PC-9 (cell line): ENCODE measurements at regions not wholly inside any gene's neighbourhood (a gene's known extent, or its start where the extent isn't known, plus 50 kb on each side); places are given as distances from the start of the nearest gene placed in this dataset.

Source experiments
- BruUV-seq: library from RNA; stranded (reverse); fragments of 400-500 nt; replicated peaks from 2 replicates; lab custom pipeline; 2021; lab: Mats Ljungman, UMichigan
- CTCF ChIA-PET: fragments of 300-600 bp; sonication (Branson Sonifier 250); formaldehyde crosslinking; loops from one replicate; lab custom pipeline; 2022; ENCODE audit warnings: antibody characterized with exemption; lab: Charles Lee
- POLR2A ChIA-PET: fragments of 300-600 bp; sonication (Branson Sonifier 250); formaldehyde crosslinking; loops from one replicate; lab custom pipeline; 2022; ENCODE audit warnings: antibody characterized with exemption; ENCODE audit not compliant: unreplicated experiment; lab: Charles Lee
- DNase-seq, 2 experiments: peaks; one replicate each; pipeline versions ENCODE4 v3.0.0 to v3.0.0-alpha.2; 2015 to 2022; ENCODE audit warnings: mixed read lengths in 1 of 2
- H2AFZ ChIP-seq: fragments of 200-600 bp; sonication (generic); 2 replicates; pipeline ENCODE4 v1.8.1; 2017; ENCODE audit warnings: antibody characterized with exemption
- H3F3A ChIP-seq: fragments of 200-600 bp; sonication (generic); 2 replicates; pipeline ENCODE4 v1.8.1; 2017; ENCODE audit warnings: antibody characterized with exemption, mild to moderate bottlenecking, low read depth; ENCODE audit not compliant: insufficient read depth
- H3K27ac ChIP-seq: fragments of 200-600 bp; sonication (generic); 2 replicates; pipeline ENCODE4 v1.6.1; 2016; ENCODE audit warnings: mixed run types
- H3K27me3 ChIP-seq: fragments of 200-600 bp; sonication (generic); 2 replicates; pipeline ENCODE4 v1.6.1; 2016; ENCODE audit warnings: low read depth, mixed run types; ENCODE audit not compliant: insufficient read depth
- H3K36me3 ChIP-seq: fragments of 200-600 bp; sonication (generic); 2 replicates; pipeline ENCODE4 v1.6.1; 2016; ENCODE audit warnings: low read depth, mixed run types
- H3K4me1 ChIP-seq: fragments of 200-600 bp; sonication (generic); replicated peaks from 2 replicates; pipeline ENCODE4 v1.6.1; 2016; ENCODE audit warnings: mixed run types; ENCODE audit not compliant: insufficient read depth
- H3K4me2 ChIP-seq: fragments of 200-600 bp; sonication (generic); 2 replicates; pipeline ENCODE4 v1.6.1; 2017; ENCODE audit warnings: mixed run types
- H3K4me3 ChIP-seq: fragments of 200-600 bp; sonication (generic); 2 replicates; pipeline ENCODE4 v1.6.1; 2016; ENCODE audit warnings: mixed run types
- H3K79me2 ChIP-seq: fragments of 200-600 bp; sonication (generic); 2 replicates; pipeline ENCODE4 v1.6.1; 2017; ENCODE audit warnings: low read depth, mixed run types
- H3K9me2 ChIP-seq: fragments of 200-600 bp; sonication (generic); 2 replicates; pipeline ENCODE4 v1.8.1; 2017; ENCODE audit warnings: mild to moderate bottlenecking; ENCODE audit not compliant: insufficient read depth
- H3K9me3 ChIP-seq: fragments of 200-600 bp; sonication (generic); 2 replicates; pipeline ENCODE4 v1.8.1; 2016; ENCODE audit warnings: low read depth; ENCODE audit not compliant: insufficient read depth
- H4K20me1 ChIP-seq: fragments of 200-600 bp; sonication (generic); 2 replicates; pipeline ENCODE4 v1.8.1; 2017; ENCODE audit not compliant: insufficient read depth
- EZH2 ChIP-seq: fragments of 200-600 bp; sonication (generic); IDR thresholded peaks from 2 replicates; pipeline ENCODE4 v1.8.0; 2017; ENCODE audit warnings: antibody characterized with exemption, low read depth
- intact Hi-C: fragments of 100-400 bp; cut with micrococcal nuclease; formaldehyde crosslinking; loops from one replicate; pipeline ENCODE4 v1.10.0; 2022; ENCODE audit not compliant: unreplicated experiment
- TF ChIP-seq, protein P1 (sequence below): fragments of 200-600 bp; sonication (generic); conservative IDR thresholded peaks from 2 replicates; pipeline ENCODE4 v1.6.1; 2017; ENCODE audit warnings: mixed run types, antibody characterized with exemption, mild to moderate bottlenecking, moderate library complexity

DNA sequence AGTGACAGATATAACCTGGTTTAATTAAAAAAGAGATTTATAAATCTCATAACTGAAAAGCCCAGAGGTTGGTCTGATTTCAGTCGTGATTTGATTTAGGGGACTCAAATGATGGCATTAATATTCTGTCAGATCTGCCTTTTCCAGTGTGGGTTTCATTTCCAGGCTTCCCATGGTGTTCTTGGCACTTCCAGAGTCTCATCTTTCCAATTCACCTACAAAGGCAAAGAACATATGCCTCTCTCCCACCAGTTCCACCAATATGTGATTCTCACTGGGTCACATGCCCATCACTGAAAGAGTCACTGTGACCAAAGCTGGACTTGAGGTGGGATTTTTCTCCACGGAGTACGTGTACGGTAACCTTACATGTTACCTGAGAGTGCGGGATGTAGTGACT lies 137.4 kb upstream of the IL12B start:
- Histone ChIP-seq H3F3A (peaks cover 17% of the 10 kb centered on the region; the same call in 1 of the 2 replicates), H3K27me3 (no peaks in the 10 kb centered on the region), H3K27ac (no peak overlapping the region), H3K4me2 (no peak overlapping the region), H3K4me1 (peaks cover 21% of the 10 kb centered on the region), H3K4me3 (no peak overlapping the region), H3K9me3 (no peaks in the 10 kb centered on the region), H3K79me2 (no peaks in the 10 kb centered on the region), H3K9me2 (no peaks in the 10 kb centered on the region), H2AFZ (no peak overlapping the region), H3K36me3 (no peaks in the 10 kb centered on the region), H4K20me1 (no peaks in the 10 kb centered on the region)
- POLR2A ChIA-PET, result interaction anchor here (0.5 kb wide), 1 partner anchor 116 kb away, joined by 8 read pairs; no protein-coding TSS in a partner anchor
- TF ChIP-seq, protein P1, sequence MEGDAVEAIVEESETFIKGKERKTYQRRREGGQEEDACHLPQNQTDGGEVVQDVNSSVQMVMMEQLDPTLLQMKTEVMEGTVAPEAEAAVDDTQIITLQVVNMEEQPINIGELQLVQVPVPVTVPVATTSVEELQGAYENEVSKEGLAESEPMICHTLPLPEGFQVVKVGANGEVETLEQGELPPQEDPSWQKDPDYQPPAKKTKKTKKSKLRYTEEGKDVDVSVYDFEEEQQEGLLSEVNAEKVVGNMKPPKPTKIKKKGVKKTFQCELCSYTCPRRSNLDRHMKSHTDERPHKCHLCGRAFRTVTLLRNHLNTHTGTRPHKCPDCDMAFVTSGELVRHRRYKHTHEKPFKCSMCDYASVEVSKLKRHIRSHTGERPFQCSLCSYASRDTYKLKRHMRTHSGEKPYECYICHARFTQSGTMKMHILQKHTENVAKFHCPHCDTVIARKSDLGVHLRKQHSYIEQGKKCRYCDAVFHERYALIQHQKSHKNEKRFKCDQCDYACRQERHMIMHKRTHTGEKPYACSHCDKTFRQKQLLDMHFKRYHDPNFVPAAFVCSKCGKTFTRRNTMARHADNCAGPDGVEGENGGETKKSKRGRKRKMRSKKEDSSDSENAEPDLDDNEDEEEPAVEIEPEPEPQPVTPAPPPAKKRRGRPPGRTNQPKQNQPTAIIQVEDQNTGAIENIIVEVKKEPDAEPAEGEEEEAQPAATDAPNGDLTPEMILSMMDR, result no peak
- no peak for TF ChIP-seq EZH2
- DNase-seq, result no peak
- intact Hi-C loops, result no loop called here
- BruUV-seq, result no TSS peak
- CTCF ChIA-PET, result no interaction called here

DNA sequence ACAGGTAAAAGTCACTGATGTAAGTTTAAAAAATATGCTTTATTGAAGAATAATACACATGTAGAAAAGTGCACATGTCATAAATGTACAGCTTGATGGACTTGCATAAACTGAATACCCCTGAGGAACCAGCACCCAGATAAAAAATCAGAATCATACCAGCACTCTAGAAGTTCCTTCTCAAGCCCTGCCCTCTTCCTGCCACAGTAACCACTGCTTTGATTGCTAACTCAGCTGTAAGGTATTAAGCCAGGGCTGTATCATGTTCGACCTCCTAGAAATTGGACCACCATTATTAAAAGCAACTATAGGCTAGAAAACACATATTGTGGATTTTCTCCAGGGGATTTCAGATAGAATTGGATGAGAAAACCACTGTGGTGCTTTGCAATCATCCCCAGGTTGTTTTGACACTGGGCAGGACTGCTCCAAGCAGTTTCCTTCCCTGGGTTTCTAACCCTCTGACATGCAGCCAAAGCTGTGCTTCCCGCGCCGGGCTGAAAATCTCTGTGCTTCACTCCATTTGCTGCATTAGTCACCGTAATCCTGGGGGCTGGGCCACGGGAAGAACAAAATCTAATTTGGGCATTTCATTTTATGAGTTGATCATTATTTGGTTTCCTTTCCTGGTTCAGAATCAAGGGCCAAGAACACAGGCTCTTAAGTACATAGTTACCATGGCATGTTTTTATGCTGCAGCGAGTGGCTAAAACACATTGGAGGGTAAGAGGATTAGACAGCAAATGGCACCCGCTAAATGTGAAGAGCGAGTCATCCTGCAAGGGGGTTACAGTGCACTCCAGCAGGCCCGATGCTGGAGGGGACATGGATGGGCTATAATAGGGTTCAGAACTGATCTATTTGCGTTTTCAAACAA lies 139.4 kb upstream of the IL12B start:
- TF ChIP-seq, protein P1, result no peak
- no peak for TF ChIP-seq EZH2
- H3F3A ChIP-seq, result no peaks in the 10 kb centered on the region
- BruUV-seq, result no TSS peak
- no peak for DNase-seq
- H3K4me3 ChIP-seq, result no peak overlapping the region
- POLR2A ChIA-PET, result interaction anchor here (0.5 kb wide), 1 partner anchor 71 kb away, joined by 4 read pairs; no protein-coding TSS in a partner anchor
- H3K4me2 ChIP-seq, result no peak overlapping the region
- H3K9me2 ChIP-seq, result no peaks in the 10 kb centered on the region
- intact Hi-C loops, result no loop called here
- no peaks in the 10 kb centered on the region for H4K20me1 ChIP-seq
- no peaks in the 10 kb centered on the region for H3K79me2 ChIP-seq
- no peaks in the 10 kb centered on the region for H3K36me3 ChIP-seq
- peaks cover 3% of the 10 kb centered on the region for H3K9me3 ChIP-seq
- peaks cover 1% of the 10 kb centered on the region; the same call in 1 of the 2 replicates for H3K4me1 ChIP-seq
- CTCF ChIA-PET, result no interaction called here
- no peak overlapping the region for H3K27ac ChIP-seq
- no peaks in the 10 kb centered on the region for H3K27me3 ChIP-seq
- H2AFZ ChIP-seq, result no peak overlapping the region

DNA sequence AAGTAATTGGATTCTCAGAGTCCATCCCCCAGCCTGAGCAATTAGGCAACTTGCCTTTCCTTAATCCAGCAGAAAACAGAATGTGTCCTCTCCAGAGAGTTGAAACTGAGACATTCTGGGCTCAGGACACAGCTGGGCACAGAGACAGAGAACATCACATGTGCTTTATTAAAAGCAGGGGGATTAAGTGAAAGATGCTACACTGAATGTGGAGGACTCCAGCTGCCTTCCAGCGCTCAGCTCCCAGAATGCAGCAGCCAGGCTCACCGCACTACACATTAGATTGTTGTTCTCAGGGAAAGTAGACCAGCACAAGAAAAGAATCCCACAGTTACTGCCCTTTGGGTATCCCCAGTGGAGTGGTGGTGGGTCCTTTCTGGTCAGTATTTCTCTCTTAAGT lies 141.6 kb upstream of the IL12B start:
- ChIA-PET POLR2A (no interaction called here), CTCF (no interaction called here)
- no peak overlapping the region for H3K27ac ChIP-seq
- H2AFZ ChIP-seq, result no peak overlapping the region
- no TSS peak for BruUV-seq
- no peak for DNase-seq
- no peak overlapping the region for H3K4me3 ChIP-seq
- no peaks in the 10 kb centered on the region for H3K27me3 ChIP-seq
- H3K4me2 ChIP-seq, result no peak overlapping the region
- H3F3A ChIP-seq, result no peaks in the 10 kb centered on the region
- TF ChIP-seq, protein P1, result no peak
- intact Hi-C loops, result no loop called here
- H3K4me1 ChIP-seq, result no peaks in the 10 kb centered on the region
- no peaks in the 10 kb centered on the region for H3K79me2 ChIP-seq
- no peaks in the 10 kb centered on the region for H3K9me2 ChIP-seq
- H4K20me1 ChIP-seq, result no peaks in the 10 kb centered on the region
- H3K9me3 ChIP-seq, result peaks cover 9% of the 10 kb centered on the region
- no peaks in the 10 kb centered on the region for H3K36me3 ChIP-seq
